ENCODE measurements at regions not wholly inside any gene's neighbourhood (a gene's known extent, or its start where the extent isn't known, plus 50 kb on each side); places are given as distances from the start of the nearest gene placed in this dataset.

GRCh38 chr5:20655211-20655610, 667.2 kb upstream of the CDH18 start:
- TF ChIP-seq CTCF (IDR thresholded peaks at IDR 0.05) = no peak
- intact Hi-C loops (cut with micrococcal nuclease) = no loop called here
- H3K36me3 Mint-ChIP-seq (ENCODE audit: low read depth) = no peaks in the 10 kb centered on the region
- DNase-seq = no peak
- H3K27ac Mint-ChIP-seq = no peak overlapping the region
- no peak overlapping the region for H3K4me3 Mint-ChIP-seq
- H3K27me3 Mint-ChIP-seq = no peaks in the 10 kb centered on the region
- ATAC-seq (ENCODE audit: low read depth) = no peak
- ChIA-PET CTCF (no interaction called here), POLR2A (no interaction called here)
- H3K9me3 Mint-ChIP-seq = peaks cover 8% of the 10 kb centered on the region
- no peaks in the 10 kb centered on the region for H3K4me1 Mint-ChIP-seq

GRCh38 chr5:20654746-20655145, 666.7 kb upstream of the CDH18 start:
- TF ChIP-seq CTCF (IDR thresholded peaks at IDR 0.05) = no peak
- Mint-ChIP-seq H3K36me3 (ENCODE audit: low read depth) (no peaks in the 10 kb centered on the region), H3K27me3 (no peaks in the 10 kb centered on the region), H3K9me3 (peaks cover 8% of the 10 kb centered on the region), H3K27ac (no peak overlapping the region), H3K4me1 (no peaks in the 10 kb centered on the region), H3K4me3 (no peak overlapping the region)
- ChIA-PET POLR2A (no interaction called here), CTCF (no interaction called here)
- intact Hi-C loops (cut with micrococcal nuclease) = no loop called here
- DNase-seq = no peak
- no peak for ATAC-seq (ENCODE audit: low read depth)

- no peak for ATAC-seq (ENCODE audit: low read depth)
- TF ChIP-seq CTCF (IDR thresholded peaks at IDR 0.05) = no peak
- no peak overlapping the region for H3K4me3 Mint-ChIP-seq
- H3K4me1 Mint-ChIP-seq = no peaks in the 10 kb centered on the region
- intact Hi-C loops (cut with micrococcal nuclease) = no loop called here
- no peak overlapping the region for H3K27ac Mint-ChIP-seq
- H3K9me3 Mint-ChIP-seq = peaks cover 8% of the 10 kb centered on the region
- no peak for DNase-seq
- H3K36me3 Mint-ChIP-seq (ENCODE audit: low read depth) = no peaks in the 10 kb centered on the region
- CTCF ChIA-PET = no interaction called here
- H3K27me3 Mint-ChIP-seq = no peaks in the 10 kb centered on the region
- POLR2A ChIA-PET = no interaction called here
These were observed 666.0 kb upstream of the CDH18 start for GRCh38 chr5:20654033-20654432.

GRCh38 chr5:20649966-20650365, 662.0 kb upstream of the CDH18 start:
- Mint-ChIP-seq H3K9me3 (peaks cover 8% of the 10 kb centered on the region), H3K27me3 (no peaks in the 10 kb centered on the region), H3K27ac (no peak overlapping the region), H3K4me3 (no peak overlapping the region), H3K36me3 (ENCODE audit: low read depth) (no peaks in the 10 kb centered on the region), H3K4me1 (no peaks in the 10 kb centered on the region)
- ChIA-PET CTCF (no interaction called here), POLR2A (no interaction called here)
- DNase-seq = no peak
- intact Hi-C loops (cut with micrococcal nuclease) = no loop called here
- ATAC-seq (ENCODE audit: low read depth) = no peak
- no peak for TF ChIP-seq CTCF (IDR thresholded peaks at IDR 0.05)

GRCh38 chr5:20648981-20649380, 661.0 kb upstream of the CDH18 start:
- DNase-seq (no peak), ATAC-seq (ENCODE audit: low read depth) (no peak)
- no peaks in the 10 kb centered on the region for H3K27me3 Mint-ChIP-seq
- H3K9me3 Mint-ChIP-seq = peaks cover 8% of the 10 kb centered on the region
- ChIA-PET POLR2A (no interaction called here), CTCF (no interaction called here)
- intact Hi-C loops (cut with micrococcal nuclease) = no loop called here
- H3K36me3 Mint-ChIP-seq (ENCODE audit: low read depth) = no peaks in the 10 kb centered on the region
- no peaks in the 10 kb centered on the region for H3K4me1 Mint-ChIP-seq
- TF ChIP-seq CTCF (IDR thresholded peaks at IDR 0.05) = no peak
- H3K27ac Mint-ChIP-seq = no peak overlapping the region
- H3K4me3 Mint-ChIP-seq = no peak overlapping the region

Data from activated B cell treated with CpG ODN at 0.5 μM for 24 hours (primary cell).